Breast epithelium (tissue), 3 donors: ENCODE measurements at regions not wholly inside any gene's neighbourhood (a gene's known extent, or its start where the extent isn't known, plus 50 kb on each side); places are given as distances from the start of the nearest gene placed in this dataset.

Source experiments
- POLR2A ChIP-seq: fragments of 450-650 bp; IDR thresholded peaks from one replicate; pipeline ENCODE4 v1.6.1; 2016; ENCODE audit warnings: antibody characterized with exemption, mild to moderate bottlenecking, moderate library complexity
- POLR2AphosphoS5 ChIP-seq, 3 donors: sonication (generic); formaldehyde crosslinking; IDR thresholded peaks; one replicate each; pipeline ENCODE4 v1.6.1; 2017; ENCODE audit warnings: antibody characterized with exemption in 3 of 3
- TF ChIP-seq, protein P1 (sequence below), 3 donors: fragments of 450-650 bp; IDR thresholded peaks; one replicate each; pipeline ENCODE4 v1.5.1; 2016 to 2017; ENCODE audit warnings: antibody characterized with exemption in 3 of 3, mild to moderate bottlenecking in 3 of 3, moderate library complexity in 3 of 3

- TF ChIP-seq, protein P1, sequence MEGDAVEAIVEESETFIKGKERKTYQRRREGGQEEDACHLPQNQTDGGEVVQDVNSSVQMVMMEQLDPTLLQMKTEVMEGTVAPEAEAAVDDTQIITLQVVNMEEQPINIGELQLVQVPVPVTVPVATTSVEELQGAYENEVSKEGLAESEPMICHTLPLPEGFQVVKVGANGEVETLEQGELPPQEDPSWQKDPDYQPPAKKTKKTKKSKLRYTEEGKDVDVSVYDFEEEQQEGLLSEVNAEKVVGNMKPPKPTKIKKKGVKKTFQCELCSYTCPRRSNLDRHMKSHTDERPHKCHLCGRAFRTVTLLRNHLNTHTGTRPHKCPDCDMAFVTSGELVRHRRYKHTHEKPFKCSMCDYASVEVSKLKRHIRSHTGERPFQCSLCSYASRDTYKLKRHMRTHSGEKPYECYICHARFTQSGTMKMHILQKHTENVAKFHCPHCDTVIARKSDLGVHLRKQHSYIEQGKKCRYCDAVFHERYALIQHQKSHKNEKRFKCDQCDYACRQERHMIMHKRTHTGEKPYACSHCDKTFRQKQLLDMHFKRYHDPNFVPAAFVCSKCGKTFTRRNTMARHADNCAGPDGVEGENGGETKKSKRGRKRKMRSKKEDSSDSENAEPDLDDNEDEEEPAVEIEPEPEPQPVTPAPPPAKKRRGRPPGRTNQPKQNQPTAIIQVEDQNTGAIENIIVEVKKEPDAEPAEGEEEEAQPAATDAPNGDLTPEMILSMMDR (IDR thresholded peaks at IDR 0.05): no peak
- no peak for TF ChIP-seq POLR2A
- TF ChIP-seq POLR2AphosphoS5 (IDR thresholded peaks at IDR 0.05): no peak
Observed at GRCh38 chr2:2691419-2691818, 360.3 kb upstream of the MYT1L start.
